HEK293 (cell line): ENCODE measurements at regions not wholly inside any gene's neighbourhood (a gene's known extent, or its start where the extent isn't known, plus 50 kb on each side); places are given as distances from the start of the nearest gene placed in this dataset.

Experiments used
- CTCF ChIA-PET: fragments of 350-600 bp; formaldehyde crosslinking; extraction: SDS; loops from one replicate; lab custom pipeline; 2021; ENCODE audit warnings: antibody characterized with exemption; lab: Yijun Ruan, JAX
- POLR2A ChIA-PET: fragments of 300-600 bp; formaldehyde crosslinking; extraction: SDS; loops from one replicate; lab custom pipeline; 2020; ENCODE audit warnings: antibody characterized with exemption, inconsistent platforms; lab: Yijun Ruan, JAX
- H3K27ac ChIP-seq: fragments of 200-500 bp; sonication (Bioruptor generic); 2 replicates; pipeline ENCODE4 v1.5.1; 2014; ENCODE audit warnings: low read depth, low read length, control low read depth, inconsistent platforms; ENCODE audit errors: extremely low read depth
- H3K36me3 ChIP-seq, 2 experiments: fragments of 200-500 bp in 1 of 2; sonication (Bioruptor generic) in 1 of 2; 1 replicate in 1 of 2; 2 replicates in 1 of 2; pipeline ENCODE4 v1.5.1; 2014 to 2017; ENCODE audit warnings: inconsistent platforms in 2 of 2, low read length in 2 of 2; ENCODE audit not compliant: control insufficient read depth in 2 of 2, insufficient read depth in 1 of 2
- H3K4me1 ChIP-seq: fragments of 200-500 bp; sonication (Bioruptor generic); 2 replicates; pipeline ENCODE4 v1.5.1; 2014; ENCODE audit warnings: mild to moderate bottlenecking, low read length, inconsistent platforms; ENCODE audit not compliant: control insufficient read depth, insufficient read depth
- H3K4me3 ChIP-seq: 2 replicates; pipeline ENCODE4 v1.5.1; 2011; ENCODE audit warnings: low read depth, mild to moderate bottlenecking, control low read depth, low read length, moderate library complexity
- H3K9me3 ChIP-seq: fragments of 200-500 bp; sonication (Bioruptor generic); 2 replicates; pipeline ENCODE4 v1.5.1; 2014; ENCODE audit warnings: low read depth, low read length, inconsistent platforms; ENCODE audit not compliant: control insufficient read depth, insufficient read depth
- ATF2 ChIP-seq: fragments of 450-650 bp; formaldehyde crosslinking; IDR thresholded peaks from 2 replicates; pipeline ENCODE4 v1.5.1; 2016; ENCODE audit warnings: missing biosample characterization, missing genetic modification characterization, low read depth
- GFI1B ChIP-seq: fragments of 450-650 bp; formaldehyde crosslinking; IDR thresholded peaks from 2 replicates; pipeline ENCODE4 v1.5.1; 2016; ENCODE audit warnings: missing biosample characterization, missing genetic modification characterization
- KLF16 ChIP-seq: fragments of 450-650 bp; formaldehyde crosslinking; IDR thresholded peaks from 2 replicates; pipeline ENCODE4 v1.5.1; 2017; ENCODE audit warnings: missing biosample characterization, missing genetic modification characterization
- PBX3 ChIP-seq: sonication (generic); formaldehyde crosslinking; IDR thresholded peaks from 2 replicates; pipeline ENCODE4 v1.8.1; 2022; ENCODE audit warnings: mild to moderate bottlenecking, moderate library complexity, missing genetic modification reagents
- RBAK ChIP-seq: fragments of 450-650 bp; formaldehyde crosslinking; IDR thresholded peaks from 2 replicates; pipeline ENCODE4 v1.5.1; 2016; ENCODE audit warnings: missing biosample characterization, missing genetic modification characterization
- SALL2 ChIP-seq: fragments of 450-650 bp; formaldehyde crosslinking; IDR thresholded peaks from 2 replicates; pipeline ENCODE4 v1.5.0; 2017; ENCODE audit warnings: missing biosample characterization, mild to moderate bottlenecking, missing genetic modification characterization, borderline replicate concordance
- TCF7L2 ChIP-seq: IDR thresholded peaks from 2 replicates; pipeline ENCODE4 v1.6.1; 2011; ENCODE audit warnings: low read depth, mild to moderate bottlenecking, inconsistent platforms, low read length, moderate library complexity, borderline replicate concordance
- ZBTB1 ChIP-seq: fragments of 450-650 bp; formaldehyde crosslinking; IDR thresholded peaks from 2 replicates; pipeline ENCODE4 v1.5.1; 2016; ENCODE audit warnings: missing biosample characterization, missing genetic modification characterization
- ZBTB8A ChIP-seq: fragments of 450-650 bp; formaldehyde crosslinking; IDR thresholded peaks from 2 replicates; pipeline ENCODE4 v1.5.1; 2016; ENCODE audit warnings: missing biosample characterization, missing genetic modification characterization
- ZFP37 ChIP-seq: fragments of 450-650 bp; formaldehyde crosslinking; IDR thresholded peaks from 2 replicates; pipeline ENCODE4 v1.5.1; 2016; ENCODE audit warnings: missing biosample characterization, missing genetic modification characterization
- ZNF140 ChIP-seq: fragments of 450-650 bp; formaldehyde crosslinking; IDR thresholded peaks from 2 replicates; pipeline ENCODE4 v1.5.1; 2016; ENCODE audit warnings: missing biosample characterization, missing genetic modification characterization
- ZNF155 ChIP-seq: fragments of 450-650 bp; formaldehyde crosslinking; IDR thresholded peaks from 2 replicates; pipeline ENCODE4 v1.5.1; 2016; ENCODE audit warnings: missing biosample characterization, missing genetic modification characterization
- ZNF169 ChIP-seq: fragments of 450-650 bp; formaldehyde crosslinking; IDR thresholded peaks from 2 replicates; pipeline ENCODE4 v1.5.1; 2016; ENCODE audit warnings: missing biosample characterization, missing genetic modification characterization
- ZNF19 ChIP-seq: fragments of 450-650 bp; formaldehyde crosslinking; IDR thresholded peaks from 2 replicates; pipeline ENCODE4; 2016; ENCODE audit warnings: missing biosample characterization, missing genetic modification characterization, low read depth
- ZNF26 ChIP-seq: fragments of 450-650 bp; formaldehyde crosslinking; IDR thresholded peaks from 2 replicates; pipeline ENCODE4 v1.5.1; 2016; ENCODE audit warnings: missing biosample characterization, missing genetic modification characterization
- ZNF280C ChIP-seq: fragments of 450-650 bp; formaldehyde crosslinking; IDR thresholded peaks from 2 replicates; pipeline ENCODE4 v1.5.1; 2016; ENCODE audit warnings: missing biosample characterization, missing genetic modification characterization
- ZNF37A ChIP-seq: fragments of 450-650 bp; IDR thresholded peaks from 2 replicates; pipeline ENCODE4 v1.5.1; 2018; ENCODE audit warnings: missing biosample characterization, missing genetic modification characterization
- ZNF514 ChIP-seq: fragments of 450-650 bp; formaldehyde crosslinking; IDR thresholded peaks from 2 replicates; pipeline ENCODE4 v1.5.1; 2016; ENCODE audit warnings: missing biosample characterization, missing genetic modification characterization
- ZNF521 ChIP-seq: fragments of 450-650 bp; formaldehyde crosslinking; IDR thresholded peaks from 2 replicates; pipeline ENCODE4 v1.5.1; 2017; ENCODE audit warnings: missing biosample characterization, mild to moderate bottlenecking, missing genetic modification characterization
- ZNF561 ChIP-seq: fragments of 450-650 bp; IDR thresholded peaks from 2 replicates; pipeline ENCODE4 v1.5.1; 2018; ENCODE audit warnings: missing biosample characterization, missing genetic modification characterization, borderline replicate concordance
- ZNF830 ChIP-seq: fragments of 450-650 bp; IDR thresholded peaks from 2 replicates; pipeline ENCODE4 v1.5.0; 2018; ENCODE audit warnings: missing biosample characterization, missing genetic modification characterization, low read depth, mild to moderate bottlenecking, moderate library complexity

GRCh38 chr10:53382543-53382942, 610.0 kb upstream of the MBL2 start:
- no peaks in the 10 kb centered on the region for H3K4me1 ChIP-seq
- H3K9me3 ChIP-seq: no peaks in the 10 kb centered on the region
- CTCF ChIA-PET: interaction anchor here (0.6 kb wide), 1 partner anchor 45 kb away, joined by 3 read pairs; no protein-coding TSS in a partner anchor
- H3K36me3 ChIP-seq: no peaks in the 10 kb centered on the region
- no peak for TF ChIP-seq ZNF514 (tag by site-specific recombination)
- no peak overlapping the region for H3K4me3 ChIP-seq
- POLR2A ChIA-PET: no interaction called here
- H3K27ac ChIP-seq: no peak overlapping the region

GRCh38 chr10:53379956-53380355, 607.4 kb upstream of the MBL2 start:
- H3K27ac ChIP-seq: no peak overlapping the region
- no peaks in the 10 kb centered on the region for H3K36me3 ChIP-seq
- ChIA-PET POLR2A (no interaction called here), CTCF (interaction anchor here (0.7 kb wide), 2 partner anchors 24 to 201 kb away, joined by 3 to 6 read pairs; no protein-coding TSS in a partner anchor)
- H3K4me1 ChIP-seq: no peaks in the 10 kb centered on the region
- TF ChIP-seq ZNF26 (no peak), ZNF521 (tag by site-specific recombination) (no peak), SALL2 (no peak), ZNF37A (tag by site-specific recombination) (no peak), ZNF169 (tag by site-specific recombination) (no peak), ATF2 (tag by site-specific recombination) (no peak), ZBTB1 (tag by site-specific recombination) (no peak), ZNF155 (tag by site-specific recombination) (no peak), ZNF19 (tag by site-specific recombination) (no peak), ZNF561 (tag by site-specific recombination) (no peak), ZFP37 (no peak), KLF16 (tag by site-specific recombination) (no peak), ZNF280C (tag by site-specific recombination) (no peak), PBX3 (CRISPR knock-in tag) (no peak)
- H3K9me3 ChIP-seq: no peaks in the 10 kb centered on the region
- no peak overlapping the region for H3K4me3 ChIP-seq

- Histone ChIP-seq H3K4me3 (no peak overlapping the region), H3K4me1 (no peaks in the 10 kb centered on the region), H3K27ac (no peak overlapping the region), H3K9me3 (no peaks in the 10 kb centered on the region), H3K36me3 (no peaks in the 10 kb centered on the region)
- CTCF ChIA-PET: interaction anchor here (0.6 kb wide), 1 partner anchor 174 kb away, joined by 3 read pairs; no protein-coding TSS in a partner anchor
- POLR2A ChIA-PET: no interaction called here
- TF ChIP-seq ZNF830 (no peak), ZBTB8A (no peak), KLF16 (tag by site-specific recombination) (no peak), GFI1B (tag by site-specific recombination) (no peak), RBAK (tag by site-specific recombination) (no peak), TCF7L2 (no peak), ZNF140 (no peak)
Observed at GRCh38 chr10:53370347-53370746, 597.8 kb upstream of the MBL2 start.
